ENCODE measurements at regions not wholly inside any gene's neighbourhood (a gene's known extent, or its start where the extent isn't known, plus 50 kb on each side); places are given as distances from the start of the nearest gene placed in this dataset.
"Not testable (repeated sequence)": the region's sequence is repeated elsewhere in the genome, so short reads cannot be mapped to it uniquely, and the experiment has no call there.

- no peak for DNase-seq (ENCODE audit: low read depth)
Measured at GRCh38 chr3:16055606-16056211, 118.8 kb upstream of the GALNT15 start.

GRCh38 chr3:16056217-16056616 is 118.3 kb upstream of the GALNT15 start:
- no peak for DNase-seq (ENCODE audit: low read depth)

- DNase-seq (ENCODE audit: low read depth), result no peak
Measured at GRCh38 chr3:16058521-16058920, 116.0 kb upstream of the GALNT15 start.

- DNase-seq (ENCODE audit: low read depth), result no peak
Measured at GRCh38 chr3:16059081-16059537, 115.4 kb upstream of the GALNT15 start.

GRCh38 chr3:16059711-16060357 is 114.6 kb upstream of the GALNT15 start:
- no peak for DNase-seq (ENCODE audit: low read depth)

GRCh38 chr3:16060358-16060852 is 114.1 kb upstream of the GALNT15 start:
- peak; percentile 98 for DNase-seq (ENCODE audit: low read depth)

GRCh38 chr3:16060945-16061344 is 113.5 kb upstream of the GALNT15 start:
- DNase-seq (ENCODE audit: low read depth), result no peak

GRCh38 chr3:16061491-16061890 is 113.0 kb upstream of the GALNT15 start:
- DNase-seq (ENCODE audit: low read depth), result no peak

GRCh38 chr3:16063603-16064002 is 110.9 kb upstream of the GALNT15 start:
- no peak for DNase-seq (ENCODE audit: low read depth)

GRCh38 chr3:16064642-16065414 is 109.7 kb upstream of the GALNT15 start:
- peak; percentile 78 for DNase-seq (ENCODE audit: low read depth)

- no peak for DNase-seq (ENCODE audit: low read depth)
Measured at GRCh38 chr3:16066545-16066944, 107.9 kb upstream of the GALNT15 start.

- no peak for DNase-seq (ENCODE audit: low read depth)
Measured at GRCh38 chr3:16066975-16067374, 107.5 kb upstream of the GALNT15 start.

- DNase-seq (ENCODE audit: low read depth), result no peak
Measured at GRCh38 chr3:16067837-16068471, 106.5 kb upstream of the GALNT15 start.

GRCh38 chr3:16069149-16069922 is 105.1 kb upstream of the GALNT15 start:
- DNase-seq (ENCODE audit: low read depth), result peak; percentile 90

- DNase-seq (ENCODE audit: low read depth), result no peak
Measured at GRCh38 chr3:16070707-16071106, 103.8 kb upstream of the GALNT15 start.

GRCh38 chr3:16071206-16071605 is 103.3 kb upstream of the GALNT15 start:
- no peak for DNase-seq (ENCODE audit: low read depth)

GRCh38 chr3:16072420-16073110 is 101.9 kb upstream of the GALNT15 start:
- no peak for DNase-seq (ENCODE audit: low read depth)

- no peak for DNase-seq (ENCODE audit: low read depth)
Measured at GRCh38 chr3:16073203-16073602, 101.3 kb upstream of the GALNT15 start.

- not testable (repeated sequence) for DNase-seq (ENCODE audit: low read depth)
Measured at GRCh38 chr3:16073990-16074671, 100.3 kb upstream of the GALNT15 start.

- DNase-seq (ENCODE audit: low read depth), result no peak
Measured at GRCh38 chr3:16075647-16076046, 98.8 kb upstream of the GALNT15 start.

Measured in HS-5 (cell line).